Nephron progenitor cell (in vitro differentiated cells): ENCODE measurements at regions not wholly inside any gene's neighbourhood (a gene's known extent, or its start where the extent isn't known, plus 50 kb on each side); places are given as distances from the start of the nearest gene placed in this dataset.
"Not testable (repeated sequence)": the region's sequence is repeated elsewhere in the genome, so short reads cannot be mapped to it uniquely, and the experiment has no call there.

ENCODE experiments used
- DNase-seq: peaks from one replicate; pipeline ENCODE4 v3.0.0; 2021
- H3K27ac Mint-ChIP-seq: 2 replicates; pipeline ENCODE4 v1.8.0; 2021; ENCODE audit warnings: mild to moderate bottlenecking, moderate library complexity, mixed read lengths
- H3K27me3 Mint-ChIP-seq: 2 replicates; pipeline ENCODE4 v1.8.0; 2021; ENCODE audit warnings: mild to moderate bottlenecking, low read depth, mixed read lengths; ENCODE audit not compliant: poor library complexity
- H3K36me3 Mint-ChIP-seq: 2 replicates; pipeline ENCODE4 v1.8.0; 2021; ENCODE audit warnings: low read depth, mixed read lengths
- H3K4me1 Mint-ChIP-seq: 2 replicates; pipeline ENCODE4 v1.8.0; 2021; ENCODE audit warnings: mixed read lengths
- H3K4me3 Mint-ChIP-seq: 2 replicates; pipeline ENCODE4 v1.8.0; 2021; ENCODE audit warnings: mild to moderate bottlenecking, moderate library complexity, mixed read lengths
- H3K9me3 Mint-ChIP-seq: 2 replicates; pipeline ENCODE4 v1.8.0; 2021; ENCODE audit warnings: mild to moderate bottlenecking, moderate library complexity, mixed read lengths
- TF ChIP-seq, protein P1 (sequence below): fragments of 200-600 bp; sonication (generic); IDR thresholded peaks from 2 replicates; pipeline ENCODE4 v1.5.0; 2021; ENCODE audit warnings: antibody characterized with exemption

- no peaks in the 10 kb centered on the region for H3K36me3 Mint-ChIP-seq
- H3K27me3 Mint-ChIP-seq = peaks cover 4% of the 10 kb centered on the region
- H3K4me3 Mint-ChIP-seq = no peak overlapping the region
- H3K27ac Mint-ChIP-seq = no peak overlapping the region
- H3K9me3 Mint-ChIP-seq = no peaks in the 10 kb centered on the region
- DNase-seq = no peak
- H3K4me1 Mint-ChIP-seq = peaks cover 9% of the 10 kb centered on the region
- TF ChIP-seq, protein P1, sequence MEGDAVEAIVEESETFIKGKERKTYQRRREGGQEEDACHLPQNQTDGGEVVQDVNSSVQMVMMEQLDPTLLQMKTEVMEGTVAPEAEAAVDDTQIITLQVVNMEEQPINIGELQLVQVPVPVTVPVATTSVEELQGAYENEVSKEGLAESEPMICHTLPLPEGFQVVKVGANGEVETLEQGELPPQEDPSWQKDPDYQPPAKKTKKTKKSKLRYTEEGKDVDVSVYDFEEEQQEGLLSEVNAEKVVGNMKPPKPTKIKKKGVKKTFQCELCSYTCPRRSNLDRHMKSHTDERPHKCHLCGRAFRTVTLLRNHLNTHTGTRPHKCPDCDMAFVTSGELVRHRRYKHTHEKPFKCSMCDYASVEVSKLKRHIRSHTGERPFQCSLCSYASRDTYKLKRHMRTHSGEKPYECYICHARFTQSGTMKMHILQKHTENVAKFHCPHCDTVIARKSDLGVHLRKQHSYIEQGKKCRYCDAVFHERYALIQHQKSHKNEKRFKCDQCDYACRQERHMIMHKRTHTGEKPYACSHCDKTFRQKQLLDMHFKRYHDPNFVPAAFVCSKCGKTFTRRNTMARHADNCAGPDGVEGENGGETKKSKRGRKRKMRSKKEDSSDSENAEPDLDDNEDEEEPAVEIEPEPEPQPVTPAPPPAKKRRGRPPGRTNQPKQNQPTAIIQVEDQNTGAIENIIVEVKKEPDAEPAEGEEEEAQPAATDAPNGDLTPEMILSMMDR = no peak
These were observed 90.5 kb upstream of the DGKG start for GRCh38 chr3:186452517-186452916.

DNA sequence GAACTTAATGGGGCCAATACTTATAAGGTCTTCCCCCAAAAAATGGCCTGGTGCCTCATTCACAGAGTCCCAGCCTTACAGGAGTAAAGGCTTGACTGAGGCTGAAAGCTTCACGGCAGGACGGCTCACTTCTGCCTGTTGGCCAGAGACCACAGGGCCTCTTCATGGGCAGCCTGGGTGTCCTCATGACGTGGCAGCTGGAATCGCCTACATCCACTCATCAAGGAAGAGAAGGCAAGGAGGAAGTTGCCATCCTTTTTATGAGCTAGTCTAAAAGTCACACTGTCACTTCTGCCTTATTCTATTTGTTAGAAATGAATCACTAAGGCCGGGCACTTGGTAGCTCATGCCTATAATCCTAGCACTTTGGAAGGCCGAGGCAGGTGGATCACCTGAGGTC lies 89.3 kb upstream of the DGKG start:
- TF ChIP-seq, protein P1 = no peak
- no peaks in the 10 kb centered on the region for H3K36me3 Mint-ChIP-seq
- H3K9me3 Mint-ChIP-seq = no peaks in the 10 kb centered on the region
- no peak for DNase-seq
- peaks cover 4% of the 10 kb centered on the region for H3K27me3 Mint-ChIP-seq
- H3K4me1 Mint-ChIP-seq = peaks cover 5% of the 10 kb centered on the region
- H3K4me3 Mint-ChIP-seq = no peak overlapping the region
- H3K27ac Mint-ChIP-seq = no peak overlapping the region

- DNase-seq = no peak
- Mint-ChIP-seq H3K27ac (no peak overlapping the region), H3K4me3 (no peak overlapping the region), H3K9me3 (no peaks in the 10 kb centered on the region), H3K27me3 (peaks cover 6% of the 10 kb centered on the region), H3K4me1 (peaks cover 5% of the 10 kb centered on the region), H3K36me3 (no peaks in the 10 kb centered on the region)
- TF ChIP-seq, protein P1 = no peak
These were observed 82.9 kb upstream of the DGKG start for GRCh38 chr3:186444974-186445373.

DNA sequence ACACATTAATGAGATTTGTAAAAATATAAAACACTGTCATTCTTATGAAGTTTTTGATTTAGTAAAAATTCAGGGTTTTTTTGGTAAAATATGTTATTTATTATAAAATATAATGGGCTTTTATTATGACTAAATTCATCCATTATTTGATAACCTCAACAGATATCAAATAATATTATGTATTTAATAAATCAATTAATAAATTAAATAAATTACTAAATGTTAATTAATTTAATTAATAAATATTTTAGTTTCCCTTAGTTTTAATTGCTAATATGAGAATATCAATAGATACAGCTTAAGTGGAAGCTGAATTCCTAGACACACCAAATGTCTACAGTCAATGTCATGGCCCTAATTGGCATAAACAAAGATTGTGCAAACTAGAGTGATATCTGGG lies 82.3 kb upstream of the DGKG start:
- H3K36me3 Mint-ChIP-seq = no peaks in the 10 kb centered on the region
- no peak for DNase-seq
- no peak overlapping the region for H3K27ac Mint-ChIP-seq
- H3K4me3 Mint-ChIP-seq = no peak overlapping the region
- peaks cover 5% of the 10 kb centered on the region for H3K4me1 Mint-ChIP-seq
- H3K27me3 Mint-ChIP-seq = peaks cover 6% of the 10 kb centered on the region
- TF ChIP-seq, protein P1 = no peak
- H3K9me3 Mint-ChIP-seq = no peaks in the 10 kb centered on the region

DNA sequence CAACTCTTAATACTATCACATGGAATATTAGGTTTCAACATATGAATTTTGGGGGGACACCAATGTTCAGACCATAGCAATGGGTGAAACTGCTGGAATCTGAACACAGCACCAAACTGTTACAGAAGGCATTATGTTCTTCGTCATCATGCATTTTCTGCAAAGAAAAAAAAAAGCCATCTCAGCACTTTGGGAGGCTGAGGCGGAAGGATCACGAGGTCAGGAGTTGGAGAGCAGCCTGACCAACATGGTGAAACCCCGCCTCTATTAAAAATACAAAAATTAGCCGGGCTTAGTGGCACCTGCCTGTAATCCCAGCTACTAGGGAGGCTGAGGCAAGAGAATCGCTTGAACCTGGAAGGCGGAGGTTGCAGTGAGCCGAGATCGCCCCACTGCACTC lies 80.9 kb upstream of the DGKG start:
- not testable (repeated sequence) for H3K4me1 Mint-ChIP-seq, H3K4me3 Mint-ChIP-seq, H3K36me3 Mint-ChIP-seq, DNase-seq, H3K9me3 Mint-ChIP-seq, H3K27me3 Mint-ChIP-seq, H3K27ac Mint-ChIP-seq

DNA sequence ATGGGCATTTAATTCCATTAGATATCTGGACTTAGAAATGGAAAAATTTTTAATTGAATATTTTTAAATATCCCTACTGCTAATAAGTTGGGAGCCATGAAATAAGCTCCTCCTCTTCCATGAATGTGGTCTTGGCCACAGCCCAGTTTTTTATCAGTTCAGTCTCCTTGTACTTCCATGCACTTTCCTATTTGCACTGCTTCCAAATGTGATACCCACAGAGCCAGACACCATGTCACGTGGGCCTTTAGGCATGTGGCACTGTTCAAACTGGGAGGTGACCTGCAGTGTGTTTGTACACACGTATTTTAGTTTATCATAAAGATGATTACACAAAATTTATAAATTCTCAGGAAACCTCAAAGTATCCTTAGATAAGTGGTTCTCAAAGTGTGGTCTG lies 80.1 kb upstream of the DGKG start:
- Mint-ChIP-seq H3K36me3 (no peaks in the 10 kb centered on the region), H3K4me3 (no peak overlapping the region), H3K4me1 (peaks cover 5% of the 10 kb centered on the region), H3K9me3 (no peaks in the 10 kb centered on the region), H3K27ac (no peak overlapping the region), H3K27me3 (peaks cover 6% of the 10 kb centered on the region)
- TF ChIP-seq, protein P1 = no peak
- DNase-seq = no peak
